ENCODE measurements at regions not wholly inside any gene's neighbourhood (a gene's known extent, or its start where the extent isn't known, plus 50 kb on each side); places are given as distances from the start of the nearest gene placed in this dataset.

GRCh38 chr2:217060951-217061547 is 201.2 kb upstream of the TNP1 start (continued):
- TF ChIP-seq REPIN1 (CRISPR knock-in tag; IDR thresholded peaks at IDR 0.05; ENCODE audit: borderline replicate concordance, low read depth) (no peak), ZNF33B (CRISPR knock-in tag; IDR thresholded peaks at IDR 0.05) (no peak), DZIP1 (CRISPR knock-in tag; IDR thresholded peaks at IDR 0.05) (no peak), ZNF430 (CRISPR knock-in tag; IDR thresholded peaks at IDR 0.05) (no peak), FOXC1 (CRISPR knock-in tag; IDR thresholded peaks at IDR 0.05; ENCODE audit: borderline replicate concordance) (no peak), PHF21A (CRISPR knock-in tag; IDR thresholded peaks at IDR 0.05) (no peak), FOXJ3 (CRISPR knock-in tag; IDR thresholded peaks at IDR 0.05; ENCODE audit: borderline replicate concordance) (no peak), ZFY (CRISPR knock-in tag; IDR thresholded peaks at IDR 0.05) (no peak)

GRCh38 chr2:217060516-217060915 is 200.7 kb upstream of the TNP1 start:
- 12% methylated on average over 2 of the region's 2 CpGs for whole genome bisulfite sequencing (ENCODE audit: low lambda C conversion rate)
- no TSS peak for BruUV-seq (replicated peaks)
- H2AFZ ChIP-seq (ENCODE audit: low read length), result no peak overlapping the region
- in situ Hi-C loops (cut with HindIII; ENCODE audit: extremely low pct_ligation_motif_present, low pct_unique_long_range_greater_than_20kb) (no loop called here), intact Hi-C loops (cut with micrococcal nuclease; ENCODE audit: unreplicated experiment) (no loop called here)
- DNase-seq (ENCODE audit: low spot score) (no peak), ATAC-seq (no peak), FAIRE-seq (no peak)
- no peak overlapping the region for H3K27ac ChIP-seq (ENCODE audit: extremely low read length, insufficient read depth, low read length)
- H4K20me1 ChIP-seq (ENCODE audit: insufficient read depth, low read length), result no peaks in the 10 kb centered on the region
- H3K27me3 ChIP-seq (ENCODE audit: control insufficient read depth in 1 of 2, insufficient read depth in 2 of 2, low read length in 2 of 2), result 0 out of 5 replicates have a peak, but pooled peaks cover 0 to 5% of the 10 kb centered on the region in 2 experiments
- H3K9ac ChIP-seq (ENCODE audit: insufficient read depth, low read depth, low read length), result no peak overlapping the region
- no peaks in the 10 kb centered on the region for H3K4me1 ChIP-seq (ENCODE audit: insufficient read depth, low read length)
- H3K36me3 ChIP-seq (replicated peaks in 1 of 2; ENCODE audit: control insufficient read depth in 1 of 2, insufficient read depth in 2 of 2, low read length in 2 of 2), result no peaks in the 10 kb centered on the region
- POLR2A ChIA-PET, result no interaction called here
- no peaks in the 10 kb centered on the region for H3K79me2 ChIP-seq (ENCODE audit: insufficient read depth, low read length)
- CTCF ChIA-PET (ENCODE audit: low intra/inter-chr PET ratio, low total read pairs), result no interaction called here
- no peaks in the 10 kb centered on the region for H3K9me3 ChIP-seq (ENCODE audit: low read length)
- no peak overlapping the region for H3K4me2 ChIP-seq (ENCODE audit: low read depth, low read length)
- H3K4me3 ChIP-seq (replicated peaks in 1 of 3; ENCODE audit: insufficient read depth in 1 of 3, low read depth in 2 of 3, low read length in 3 of 3), result no peak overlapping the region
- no peak for TF ChIP-seq ZNF142 (CRISPR knock-in tag; IDR thresholded peaks at IDR 0.05)
- TF ChIP-seq SKIL (CRISPR knock-in tag; IDR thresholded peaks at IDR 0.05; ENCODE audit: borderline replicate concordance), result no peak
- no peak for TF ChIP-seq SOX5 (CRISPR knock-in tag; IDR thresholded peaks at IDR 0.05; ENCODE audit: borderline replicate concordance)
- TF ChIP-seq PAX8 (CRISPR knock-in tag; IDR thresholded peaks at IDR 0.05; ENCODE audit: borderline replicate concordance), result no peak
